ENCODE measurements at regions not wholly inside any gene's neighbourhood (a gene's known extent, or its start where the extent isn't known, plus 50 kb on each side); places are given as distances from the start of the nearest gene placed in this dataset.

DNA sequence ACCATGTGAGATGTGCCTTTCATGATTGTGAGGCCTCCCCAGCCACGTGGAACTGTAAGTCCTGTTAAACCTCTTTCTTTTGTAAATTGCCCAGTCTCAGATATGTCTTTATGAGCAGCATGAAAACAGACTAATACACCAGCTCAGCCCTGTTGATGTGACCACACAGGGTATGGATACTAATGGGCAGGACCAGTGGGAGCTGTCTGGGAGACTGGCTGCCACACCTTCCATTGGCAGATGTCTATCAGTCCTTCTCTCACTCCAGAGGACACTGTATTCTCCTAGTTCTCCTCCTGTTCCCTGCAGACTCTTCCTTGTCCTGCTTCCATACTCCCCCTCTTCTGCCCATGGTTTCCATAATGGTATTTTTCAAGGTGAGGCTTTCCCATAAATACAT, 104.4 kb downstream of the PRLHR start:
- CTCF ChIA-PET = no interaction called here
- no peaks in the 10 kb centered on the region for H3K36me3 ChIP-seq (ENCODE audit: control insufficient read depth, insufficient read depth, low read length)
- no peaks in the 10 kb centered on the region for H3K27me3 ChIP-seq (ENCODE audit: control insufficient read depth, insufficient read depth, low read length)
- H3K4me3 ChIP-seq (ENCODE audit: low read depth in 2 of 2, low read length in 2 of 2) = no peak overlapping the region
- intact Hi-C loops (cut with micrococcal nuclease; ENCODE audit: unreplicated experiment) = no loop called here
- POLR2A ChIA-PET = no interaction called here
- H3K27ac ChIP-seq (ENCODE audit: low read length) = no peak overlapping the region
- no peaks in the 10 kb centered on the region for H3K4me1 ChIP-seq (ENCODE audit: control insufficient read depth, insufficient read depth, low read length)
- no TSS peak for BruUV-seq (replicated peaks)
- H3K9me3 ChIP-seq (ENCODE audit: control insufficient read depth, insufficient read depth, low read depth, low read length) = no peaks in the 10 kb centered on the region
- in situ Hi-C loops (cut with HindIII; ENCODE audit: low pct_unique_long_range_greater_than_20kb, low sequenced_read_pairs) = no loop called here
- no peak for ATAC-seq
- no peak for DNase-seq (ENCODE audit: low read depth, low spot score)
- TF ChIP-seq, protein P1, sequence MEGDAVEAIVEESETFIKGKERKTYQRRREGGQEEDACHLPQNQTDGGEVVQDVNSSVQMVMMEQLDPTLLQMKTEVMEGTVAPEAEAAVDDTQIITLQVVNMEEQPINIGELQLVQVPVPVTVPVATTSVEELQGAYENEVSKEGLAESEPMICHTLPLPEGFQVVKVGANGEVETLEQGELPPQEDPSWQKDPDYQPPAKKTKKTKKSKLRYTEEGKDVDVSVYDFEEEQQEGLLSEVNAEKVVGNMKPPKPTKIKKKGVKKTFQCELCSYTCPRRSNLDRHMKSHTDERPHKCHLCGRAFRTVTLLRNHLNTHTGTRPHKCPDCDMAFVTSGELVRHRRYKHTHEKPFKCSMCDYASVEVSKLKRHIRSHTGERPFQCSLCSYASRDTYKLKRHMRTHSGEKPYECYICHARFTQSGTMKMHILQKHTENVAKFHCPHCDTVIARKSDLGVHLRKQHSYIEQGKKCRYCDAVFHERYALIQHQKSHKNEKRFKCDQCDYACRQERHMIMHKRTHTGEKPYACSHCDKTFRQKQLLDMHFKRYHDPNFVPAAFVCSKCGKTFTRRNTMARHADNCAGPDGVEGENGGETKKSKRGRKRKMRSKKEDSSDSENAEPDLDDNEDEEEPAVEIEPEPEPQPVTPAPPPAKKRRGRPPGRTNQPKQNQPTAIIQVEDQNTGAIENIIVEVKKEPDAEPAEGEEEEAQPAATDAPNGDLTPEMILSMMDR (IDR thresholded peaks at IDR 0.05) = no peak
- TF ChIP-seq POLR2AphosphoS5 (IDR thresholded peaks at IDR 0.05; ENCODE audit: low read depth, low read length) (no peak), SIN3A (IDR thresholded peaks at IDR 0.05; ENCODE audit: borderline replicate concordance, insufficient read depth, low read depth, low read length) (no peak), TCF7L2 (IDR thresholded peaks at IDR 0.05; ENCODE audit: low read depth, low read length) (no peak)
- TF ChIP-seq, protein P2, sequence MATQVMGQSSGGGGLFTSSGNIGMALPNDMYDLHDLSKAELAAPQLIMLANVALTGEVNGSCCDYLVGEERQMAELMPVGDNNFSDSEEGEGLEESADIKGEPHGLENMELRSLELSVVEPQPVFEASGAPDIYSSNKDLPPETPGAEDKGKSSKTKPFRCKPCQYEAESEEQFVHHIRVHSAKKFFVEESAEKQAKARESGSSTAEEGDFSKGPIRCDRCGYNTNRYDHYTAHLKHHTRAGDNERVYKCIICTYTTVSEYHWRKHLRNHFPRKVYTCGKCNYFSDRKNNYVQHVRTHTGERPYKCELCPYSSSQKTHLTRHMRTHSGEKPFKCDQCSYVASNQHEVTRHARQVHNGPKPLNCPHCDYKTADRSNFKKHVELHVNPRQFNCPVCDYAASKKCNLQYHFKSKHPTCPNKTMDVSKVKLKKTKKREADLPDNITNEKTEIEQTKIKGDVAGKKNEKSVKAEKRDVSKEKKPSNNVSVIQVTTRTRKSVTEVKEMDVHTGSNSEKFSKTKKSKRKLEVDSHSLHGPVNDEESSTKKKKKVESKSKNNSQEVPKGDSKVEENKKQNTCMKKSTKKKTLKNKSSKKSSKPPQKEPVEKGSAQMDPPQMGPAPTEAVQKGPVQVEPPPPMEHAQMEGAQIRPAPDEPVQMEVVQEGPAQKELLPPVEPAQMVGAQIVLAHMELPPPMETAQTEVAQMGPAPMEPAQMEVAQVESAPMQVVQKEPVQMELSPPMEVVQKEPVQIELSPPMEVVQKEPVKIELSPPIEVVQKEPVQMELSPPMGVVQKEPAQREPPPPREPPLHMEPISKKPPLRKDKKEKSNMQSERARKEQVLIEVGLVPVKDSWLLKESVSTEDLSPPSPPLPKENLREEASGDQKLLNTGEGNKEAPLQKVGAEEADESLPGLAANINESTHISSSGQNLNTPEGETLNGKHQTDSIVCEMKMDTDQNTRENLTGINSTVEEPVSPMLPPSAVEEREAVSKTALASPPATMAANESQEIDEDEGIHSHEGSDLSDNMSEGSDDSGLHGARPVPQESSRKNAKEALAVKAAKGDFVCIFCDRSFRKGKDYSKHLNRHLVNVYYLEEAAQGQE (IDR thresholded peaks at IDR 0.05; ENCODE audit: insufficient read depth in 1 of 2, low read depth in 2 of 2, low read length in 1 of 2) = no peak

DNA sequence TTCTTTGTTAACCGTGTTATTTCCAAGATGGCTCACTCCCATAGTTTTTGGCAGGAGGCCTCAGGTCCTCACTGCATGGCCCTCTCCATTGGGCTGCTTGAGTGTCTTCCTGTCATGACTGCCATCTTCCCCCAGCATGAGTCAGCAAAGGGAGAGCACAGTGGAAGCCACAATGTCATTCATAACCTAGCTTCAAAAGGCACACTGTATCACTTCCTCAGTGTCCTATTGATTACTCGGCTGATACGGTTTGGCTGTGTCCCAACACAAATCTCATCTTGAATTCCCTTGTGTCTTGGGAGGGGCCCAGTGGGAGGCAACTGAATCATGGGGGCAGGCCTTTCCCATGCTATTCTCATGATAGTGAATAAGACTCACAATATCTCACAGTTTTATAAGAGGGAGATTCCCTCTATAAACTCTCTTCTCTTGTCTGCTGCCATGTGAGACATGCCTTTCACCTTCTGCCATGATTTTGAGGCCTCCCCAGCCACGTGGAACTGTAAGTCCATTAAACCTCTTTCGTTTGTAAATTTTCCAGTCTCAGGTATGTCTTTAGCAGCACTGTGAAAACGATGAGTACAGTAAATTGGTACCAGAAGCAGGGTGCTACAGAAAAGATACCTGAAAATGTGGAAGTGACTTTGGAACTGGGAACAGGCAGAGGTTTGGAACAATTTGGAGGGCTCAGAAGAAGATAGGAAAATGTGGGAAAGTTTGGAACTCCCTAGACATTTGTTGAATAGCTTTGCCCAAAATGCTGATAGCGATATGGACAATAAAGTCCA, 106.5 kb downstream of the PRLHR start:
- H3K27ac ChIP-seq (ENCODE audit: low read length) = no peak overlapping the region
- in situ Hi-C loops (cut with HindIII; ENCODE audit: low pct_unique_long_range_greater_than_20kb, low sequenced_read_pairs) (no loop called here), intact Hi-C loops (cut with micrococcal nuclease; ENCODE audit: unreplicated experiment) (no loop called here)
- H3K27me3 ChIP-seq (ENCODE audit: control insufficient read depth, insufficient read depth, low read length) = no peaks in the 10 kb centered on the region
- H3K4me1 ChIP-seq (ENCODE audit: control insufficient read depth, insufficient read depth, low read length) = no peaks in the 10 kb centered on the region
- CTCF ChIA-PET = no interaction called here
- ATAC-seq (no peak), DNase-seq (ENCODE audit: low read depth, low spot score) (no peak)
- H3K4me3 ChIP-seq (ENCODE audit: low read depth in 2 of 2, low read length in 2 of 2) = no peak overlapping the region
- H3K36me3 ChIP-seq (ENCODE audit: control insufficient read depth, insufficient read depth, low read length) = no peaks in the 10 kb centered on the region
- POLR2A ChIA-PET = no interaction called here
- TF ChIP-seq, protein P2 (IDR thresholded peaks at IDR 0.05; ENCODE audit: insufficient read depth in 1 of 2, low read depth in 2 of 2, low read length in 1 of 2) = no peak
- TF ChIP-seq, protein P1 (IDR thresholded peaks at IDR 0.05) = no peak
- TF ChIP-seq POLR2AphosphoS5 (IDR thresholded peaks at IDR 0.05; ENCODE audit: low read depth, low read length) (no peak), TCF7L2 (IDR thresholded peaks at IDR 0.05; ENCODE audit: low read depth, low read length) (no peak), SIN3A (IDR thresholded peaks at IDR 0.05; ENCODE audit: borderline replicate concordance, insufficient read depth, low read depth, low read length) (no peak)
- no TSS peak for BruUV-seq (replicated peaks)
- H3K9me3 ChIP-seq (ENCODE audit: control insufficient read depth, insufficient read depth, low read depth, low read length) = no peaks in the 10 kb centered on the region
